ENCODE measurements at regions not wholly inside any gene's neighbourhood (a gene's known extent, or its start where the extent isn't known, plus 50 kb on each side); places are given as distances from the start of the nearest gene placed in this dataset.

DNA sequence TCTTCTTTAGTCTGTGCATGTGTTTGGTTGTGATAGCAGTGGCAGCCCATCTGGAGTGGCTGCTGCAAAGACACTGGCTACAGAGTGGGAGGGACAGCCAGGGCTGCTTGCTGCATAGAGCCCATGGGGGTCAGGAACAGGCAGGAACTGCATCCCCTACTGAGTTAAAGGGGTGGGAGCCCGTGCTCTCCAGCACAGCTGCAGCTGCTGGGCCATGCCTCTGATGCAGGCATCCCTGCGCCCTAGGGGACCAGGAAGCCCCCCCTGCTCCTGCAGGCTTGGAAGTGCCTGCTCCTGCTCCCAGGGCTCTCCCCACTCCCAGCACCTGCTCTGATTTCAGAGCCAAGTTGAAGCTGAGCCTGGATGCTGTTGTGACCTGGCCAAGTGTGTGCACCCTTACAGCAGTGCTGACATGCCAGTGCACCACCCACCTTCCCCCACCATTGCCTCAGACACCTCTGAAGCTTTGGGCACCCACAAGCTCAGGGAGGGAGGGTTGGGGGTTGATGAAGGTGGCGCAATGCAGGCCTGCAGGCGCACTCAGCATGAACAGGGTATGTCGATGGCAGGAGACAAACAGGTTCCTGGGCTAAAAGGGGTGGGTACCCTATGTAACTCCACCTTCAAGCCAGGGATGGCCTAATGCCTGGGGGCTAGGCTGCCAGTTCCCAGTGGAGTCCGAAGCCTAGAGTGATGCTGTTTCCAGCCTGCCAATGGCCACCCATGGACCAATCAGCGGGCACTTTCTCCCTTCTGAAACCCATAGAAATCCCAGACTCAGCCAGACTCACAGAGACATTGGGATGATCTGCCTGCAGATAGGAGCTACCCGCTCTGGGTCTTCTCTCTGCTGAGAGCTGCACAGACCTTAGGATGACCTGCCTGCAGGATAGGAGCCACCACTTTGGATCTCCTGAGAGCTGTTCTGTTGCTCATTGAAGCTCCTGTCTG, 919.9 kb upstream of the MIR17HG start:
- H3K27ac Mint-ChIP-seq: no peak overlapping the region
- POLR2A ChIA-PET: no interaction called here

DNA sequence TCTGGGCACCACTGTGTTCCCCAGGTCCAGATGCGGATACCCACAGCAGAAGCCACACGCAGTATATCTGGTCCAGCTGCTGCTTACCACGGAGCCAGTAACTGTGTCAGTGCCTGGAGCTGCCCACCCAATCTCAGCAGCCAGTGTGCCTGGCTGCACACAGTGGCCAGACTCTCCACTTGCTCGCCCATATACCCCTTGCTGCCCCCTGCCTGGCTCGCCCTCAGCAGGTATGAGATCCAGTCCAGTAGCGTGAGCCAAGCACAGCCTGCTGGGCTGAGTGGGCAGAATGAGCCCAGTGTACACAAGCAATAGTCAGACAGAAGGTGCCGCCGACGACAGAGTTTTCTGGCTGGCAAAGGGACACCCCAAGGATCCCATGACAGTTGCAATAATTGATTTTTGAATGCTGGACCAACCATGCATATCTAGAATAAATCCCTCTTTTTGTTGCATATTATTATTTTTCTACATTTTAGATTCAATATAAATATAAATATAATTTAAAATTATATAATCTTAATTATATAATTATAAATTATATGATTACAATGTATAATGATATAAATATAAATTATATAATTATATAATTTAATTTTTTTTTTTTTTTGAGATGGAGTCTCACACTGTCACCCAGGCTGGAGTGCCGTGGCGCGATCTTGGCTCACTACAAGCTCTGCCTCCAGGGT, 918.8 kb upstream of the MIR17HG start:
- TF ChIP-seq, protein P1, sequence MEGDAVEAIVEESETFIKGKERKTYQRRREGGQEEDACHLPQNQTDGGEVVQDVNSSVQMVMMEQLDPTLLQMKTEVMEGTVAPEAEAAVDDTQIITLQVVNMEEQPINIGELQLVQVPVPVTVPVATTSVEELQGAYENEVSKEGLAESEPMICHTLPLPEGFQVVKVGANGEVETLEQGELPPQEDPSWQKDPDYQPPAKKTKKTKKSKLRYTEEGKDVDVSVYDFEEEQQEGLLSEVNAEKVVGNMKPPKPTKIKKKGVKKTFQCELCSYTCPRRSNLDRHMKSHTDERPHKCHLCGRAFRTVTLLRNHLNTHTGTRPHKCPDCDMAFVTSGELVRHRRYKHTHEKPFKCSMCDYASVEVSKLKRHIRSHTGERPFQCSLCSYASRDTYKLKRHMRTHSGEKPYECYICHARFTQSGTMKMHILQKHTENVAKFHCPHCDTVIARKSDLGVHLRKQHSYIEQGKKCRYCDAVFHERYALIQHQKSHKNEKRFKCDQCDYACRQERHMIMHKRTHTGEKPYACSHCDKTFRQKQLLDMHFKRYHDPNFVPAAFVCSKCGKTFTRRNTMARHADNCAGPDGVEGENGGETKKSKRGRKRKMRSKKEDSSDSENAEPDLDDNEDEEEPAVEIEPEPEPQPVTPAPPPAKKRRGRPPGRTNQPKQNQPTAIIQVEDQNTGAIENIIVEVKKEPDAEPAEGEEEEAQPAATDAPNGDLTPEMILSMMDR (IDR thresholded peaks at IDR 0.05): no peak
- ChIA-PET CTCF (no interaction called here), POLR2A (no interaction called here)
- ATAC-seq (ENCODE audit: low read depth) (no peak), DNase-seq (no peak)
- no peak overlapping the region for H3K4me3 Mint-ChIP-seq
- intact Hi-C loops (cut with micrococcal nuclease): no loop called here
- H3K36me3 Mint-ChIP-seq (ENCODE audit: low read depth): no peaks in the 10 kb centered on the region
- H3K4me1 Mint-ChIP-seq: no peaks in the 10 kb centered on the region
- H3K27me3 Mint-ChIP-seq: no peaks in the 10 kb centered on the region
- peaks cover 10% of the 10 kb centered on the region for H3K9me3 Mint-ChIP-seq
- no peak overlapping the region for H3K27ac Mint-ChIP-seq

More for the DNA sequence above, 919.9 kb upstream of the MIR17HG start:
- CTCF ChIA-PET: no interaction called here
- intact Hi-C loops (cut with micrococcal nuclease): no loop called here
- H3K9me3 Mint-ChIP-seq: peaks cover 9% of the 10 kb centered on the region
- ATAC-seq (ENCODE audit: low read depth): no peak
- DNase-seq: no peak
- H3K36me3 Mint-ChIP-seq (ENCODE audit: low read depth): no peaks in the 10 kb centered on the region
- TF ChIP-seq, protein P1 (IDR thresholded peaks at IDR 0.05): no peak
- no peaks in the 10 kb centered on the region for H3K27me3 Mint-ChIP-seq
- H3K4me3 Mint-ChIP-seq: no peak overlapping the region
- no peaks in the 10 kb centered on the region for H3K4me1 Mint-ChIP-seq

DNA sequence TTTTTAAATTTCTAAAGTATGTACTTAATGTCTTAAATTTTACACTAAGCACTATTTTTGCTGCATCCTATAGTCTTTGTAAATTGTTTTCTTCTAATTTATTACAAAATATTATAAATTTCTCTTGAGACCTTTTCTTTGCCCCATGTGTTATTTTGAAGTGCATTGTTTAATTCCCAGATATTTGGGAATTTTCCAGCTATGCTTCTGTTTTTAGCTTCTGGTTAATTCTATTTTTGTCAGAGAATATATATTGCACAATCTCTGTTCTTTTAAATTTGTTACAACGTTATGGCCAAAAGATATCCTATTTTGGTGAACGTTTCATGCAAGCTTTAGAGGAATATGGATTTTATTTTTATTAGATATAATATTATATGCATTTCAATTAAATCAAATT, 917.4 kb upstream of the MIR17HG start:
- intact Hi-C loops (cut with micrococcal nuclease): no loop called here
- CTCF ChIA-PET: no interaction called here
- TF ChIP-seq, protein P1 (IDR thresholded peaks at IDR 0.05): no peak
- POLR2A ChIA-PET: no interaction called here
- DNase-seq (no peak), ATAC-seq (ENCODE audit: low read depth) (no peak)
- Mint-ChIP-seq H3K4me1 (no peaks in the 10 kb centered on the region), H3K4me3 (no peak overlapping the region), H3K9me3 (peaks cover 13% of the 10 kb centered on the region), H3K27ac (no peak overlapping the region), H3K36me3 (ENCODE audit: low read depth) (no peaks in the 10 kb centered on the region), H3K27me3 (no peaks in the 10 kb centered on the region)

DNA sequence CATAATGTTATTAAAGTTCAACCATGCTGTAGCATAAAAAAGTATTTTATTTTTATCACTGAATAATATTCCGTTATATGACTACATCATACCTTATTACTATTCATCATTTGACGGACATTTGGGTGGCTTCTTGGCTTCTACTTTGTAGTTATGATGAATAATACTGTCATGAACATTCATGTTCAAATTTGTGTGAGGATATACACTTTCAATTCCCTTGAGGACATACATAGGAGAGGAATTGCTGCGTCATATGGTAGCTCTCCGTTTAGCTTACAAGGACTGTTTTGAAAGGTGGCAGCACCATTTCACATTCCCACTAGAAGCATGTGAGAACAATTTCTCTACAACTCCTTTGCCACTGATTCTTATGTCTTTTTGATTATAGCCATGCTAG, 910.8 kb upstream of the MIR17HG start:
- H3K9me3 Mint-ChIP-seq: peaks cover 8% of the 10 kb centered on the region
- H3K4me1 Mint-ChIP-seq: no peaks in the 10 kb centered on the region
- no peak overlapping the region for H3K4me3 Mint-ChIP-seq
- no peaks in the 10 kb centered on the region for H3K27me3 Mint-ChIP-seq
- no peak for ATAC-seq (ENCODE audit: low read depth)
- intact Hi-C loops (cut with micrococcal nuclease): no loop called here
- TF ChIP-seq, protein P1 (IDR thresholded peaks at IDR 0.05): no peak
- H3K36me3 Mint-ChIP-seq (ENCODE audit: low read depth): no peaks in the 10 kb centered on the region
- CTCF ChIA-PET: no interaction called here
- POLR2A ChIA-PET: no interaction called here
- no peak for DNase-seq
- no peak overlapping the region for H3K27ac Mint-ChIP-seq

DNA sequence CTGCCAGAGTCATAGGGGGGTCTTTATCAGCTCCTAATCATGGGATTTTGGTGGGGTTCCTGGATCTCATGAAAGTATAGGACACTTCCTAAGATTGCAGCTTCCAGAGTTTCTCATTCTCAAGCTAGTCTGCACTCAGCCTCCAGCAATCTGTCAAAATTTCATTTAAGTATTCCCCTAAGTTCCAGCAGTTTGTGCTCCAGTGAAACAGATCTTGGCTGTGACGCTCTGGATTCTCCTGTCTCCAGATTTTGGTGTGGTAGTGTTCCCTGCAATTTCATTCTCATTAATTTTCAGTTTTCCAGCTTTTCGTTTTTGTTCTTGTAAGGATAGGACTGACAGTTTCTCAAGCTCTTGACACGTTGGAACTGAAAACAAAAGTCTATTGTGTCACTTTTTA, 908.9 kb upstream of the MIR17HG start:
- TF ChIP-seq, protein P1 (IDR thresholded peaks at IDR 0.05): no peak
- Mint-ChIP-seq H3K9me3 (peaks cover 3% of the 10 kb centered on the region), H3K36me3 (ENCODE audit: low read depth) (no peaks in the 10 kb centered on the region), H3K27me3 (no peaks in the 10 kb centered on the region), H3K27ac (no peak overlapping the region), H3K4me1 (no peaks in the 10 kb centered on the region), H3K4me3 (no peak overlapping the region)
- POLR2A ChIA-PET: no interaction called here
- no peak for DNase-seq
- intact Hi-C loops (cut with micrococcal nuclease): no loop called here
- ATAC-seq (ENCODE audit: low read depth): no peak
- CTCF ChIA-PET: no interaction called here
